OCI-LY1 (cell line): ENCODE measurements at regions not wholly inside any gene's neighbourhood (a gene's known extent, or its start where the extent isn't known, plus 50 kb on each side); places are given as distances from the start of the nearest gene placed in this dataset.

Experiments
- EZH2 ChIP-seq: fragments of 200-600 bp; sonication (generic), shearing (Covaris generic); IDR thresholded peaks from 2 replicates; pipeline ENCODE4 v1.8.0; 2017; ENCODE audit warnings: borderline replicate concordance, mixed run types, mild to moderate bottlenecking, antibody characterized with exemption, low read length, moderate library complexity, mixed read lengths
- TF ChIP-seq, protein P1 (sequence below): fragments of 200-600 bp; sonication (generic), shearing (Covaris generic); IDR thresholded peaks from 2 replicates; pipeline ENCODE4 v1.5.1; 2017; ENCODE audit warnings: mild to moderate bottlenecking, antibody characterized with exemption, low read length, moderate library complexity, mixed read lengths

DNA sequence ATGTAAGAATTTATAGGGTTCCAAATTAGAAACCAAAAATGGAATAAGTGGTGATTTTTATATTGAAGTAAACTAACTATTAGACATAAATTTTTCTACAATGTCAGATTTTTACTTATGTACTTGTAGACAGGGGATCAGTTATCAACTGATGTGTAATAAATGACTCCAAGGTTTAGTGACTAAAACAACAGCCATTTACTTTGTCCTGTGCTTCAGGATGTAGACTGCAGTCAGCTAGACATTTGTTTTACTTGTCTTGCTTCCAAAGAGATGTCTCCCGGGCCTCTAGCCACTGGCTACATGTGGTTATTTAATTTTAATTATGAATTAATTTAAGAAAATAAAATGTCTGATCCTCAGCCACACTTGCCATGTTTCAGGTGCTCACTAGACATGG, 249.7 kb upstream of the IGFBP3 start:
- TF ChIP-seq, protein P1, sequence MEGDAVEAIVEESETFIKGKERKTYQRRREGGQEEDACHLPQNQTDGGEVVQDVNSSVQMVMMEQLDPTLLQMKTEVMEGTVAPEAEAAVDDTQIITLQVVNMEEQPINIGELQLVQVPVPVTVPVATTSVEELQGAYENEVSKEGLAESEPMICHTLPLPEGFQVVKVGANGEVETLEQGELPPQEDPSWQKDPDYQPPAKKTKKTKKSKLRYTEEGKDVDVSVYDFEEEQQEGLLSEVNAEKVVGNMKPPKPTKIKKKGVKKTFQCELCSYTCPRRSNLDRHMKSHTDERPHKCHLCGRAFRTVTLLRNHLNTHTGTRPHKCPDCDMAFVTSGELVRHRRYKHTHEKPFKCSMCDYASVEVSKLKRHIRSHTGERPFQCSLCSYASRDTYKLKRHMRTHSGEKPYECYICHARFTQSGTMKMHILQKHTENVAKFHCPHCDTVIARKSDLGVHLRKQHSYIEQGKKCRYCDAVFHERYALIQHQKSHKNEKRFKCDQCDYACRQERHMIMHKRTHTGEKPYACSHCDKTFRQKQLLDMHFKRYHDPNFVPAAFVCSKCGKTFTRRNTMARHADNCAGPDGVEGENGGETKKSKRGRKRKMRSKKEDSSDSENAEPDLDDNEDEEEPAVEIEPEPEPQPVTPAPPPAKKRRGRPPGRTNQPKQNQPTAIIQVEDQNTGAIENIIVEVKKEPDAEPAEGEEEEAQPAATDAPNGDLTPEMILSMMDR = no peak
- TF ChIP-seq EZH2 = no peak
